HepG2 (cell line): ENCODE measurements at regions not wholly inside any gene's neighbourhood (a gene's known extent, or its start where the extent isn't known, plus 50 kb on each side); places are given as distances from the start of the nearest gene placed in this dataset.

Source experiments
- MYC ChIP-seq: sonication (generic); formaldehyde crosslinking; IDR thresholded peaks from 2 replicates; pipeline ENCODE4 v1.9.0; 2021; ENCODE audit warnings: missing genetic modification reagents, borderline replicate concordance
- UBTF ChIP-seq: sonication (generic); formaldehyde crosslinking; IDR thresholded peaks from 2 replicates; pipeline ENCODE4 v1.4.0; 2020; ENCODE audit warnings: mild to moderate bottlenecking, missing genetic modification reagents
- ZNF235 ChIP-seq: sonication (generic); formaldehyde crosslinking; IDR thresholded peaks from 2 replicates; pipeline ENCODE4 v1.8.1; 2023; ENCODE audit warnings: mild to moderate bottlenecking, missing genetic modification reagents, borderline replicate concordance

GRCh38 chr2:145725876-145726275 lies 1206.0 kb upstream of the ZEB2 start:
- TF ChIP-seq MYC (no peak), UBTF (CRISPR knock-in tag) (no peak), ZNF235 (CRISPR knock-in tag) (no peak)
